ENCODE measurements at regions not wholly inside any gene's neighbourhood (a gene's known extent, or its start where the extent isn't known, plus 50 kb on each side); places are given as distances from the start of the nearest gene placed in this dataset.

DNA sequence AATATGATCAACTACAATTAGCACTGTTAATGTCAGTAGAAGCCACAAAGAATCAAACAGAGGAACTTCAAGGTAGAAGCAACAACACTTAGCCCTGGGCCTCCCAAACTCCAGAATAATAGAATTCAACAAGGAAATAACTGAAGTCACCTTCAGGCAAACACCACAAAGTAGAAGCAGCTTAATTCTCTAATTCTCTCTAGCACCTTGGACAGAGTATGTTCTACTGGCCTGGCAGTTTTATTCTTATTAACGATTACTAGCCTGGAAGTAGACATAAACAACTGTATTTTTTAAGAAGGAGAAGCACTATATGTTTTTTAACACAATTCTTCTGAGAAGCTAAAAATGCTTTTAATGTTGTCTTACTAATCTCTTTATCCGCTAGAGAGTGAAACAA is 911.9 kb downstream of the DTWD2 start:
- Histone ChIP-seq H2BK120ac (ENCODE audit: low read depth, low read length, poor library complexity, severe bottlenecking) (no peak overlapping the region), H3K79me2 (ENCODE audit: insufficient read depth, low read length) (no peaks in the 10 kb centered on the region), H3K4me1 (ENCODE audit: insufficient read depth, low read length) (no peaks in the 10 kb centered on the region), H3K9me3 (ENCODE audit: control insufficient read depth, low read depth, low read length) (no peaks in the 10 kb centered on the region), H2BK15ac (ENCODE audit: low read depth, low read length) (no peak overlapping the region), H3K4me2 (ENCODE audit: insufficient read depth, insufficient read length, low read length) (no peak overlapping the region), H3K27me3 (ENCODE audit: insufficient read depth, low read length) (no peaks in the 10 kb centered on the region), H2BK20ac (ENCODE audit: low read depth, low read length, poor library complexity, severe bottlenecking) (no peak overlapping the region), H2BK12ac (ENCODE audit: insufficient read length, low read depth, low read length) (no peak overlapping the region), H3K18ac (ENCODE audit: insufficient read length, low read depth, low read length) (no peak overlapping the region), H3K23me2 (ENCODE audit: insufficient read length, low read depth, low read length, poor library complexity, severe bottlenecking) (no peaks in the 10 kb centered on the region), H3K79me1 (ENCODE audit: insufficient read depth, low read depth, low read length, poor library complexity, severe bottlenecking) (no peaks in the 10 kb centered on the region), H4K20me1 (ENCODE audit: control insufficient read depth, insufficient read depth, insufficient read length) (no peaks in the 10 kb centered on the region), H2BK5ac (ENCODE audit: insufficient read length, low read length) (no peak overlapping the region), H2AFZ (ENCODE audit: low read length) (no peak overlapping the region), H2AK5ac (ENCODE audit: insufficient read length, low read length) (no peak overlapping the region), H3K23ac (ENCODE audit: insufficient read length, low read depth, low read length) (no peak overlapping the region), H4K5ac (ENCODE audit: insufficient read length, low read depth, low read length) (no peak overlapping the region), H3K27ac (ENCODE audit: insufficient read length, low read depth, low read length) (no peak overlapping the region), H3T11ph (ENCODE audit: low read length) (no peak overlapping the region), H4K8ac (replicated peaks; ENCODE audit: insufficient read length, low read depth, low read length) (no peak overlapping the region), H4K91ac (ENCODE audit: insufficient read length, low read depth, low read length) (no peak overlapping the region), H3K9ac (ENCODE audit: extremely low read depth, insufficient read length, low read length) (no peak overlapping the region), H3K14ac (ENCODE audit: insufficient read depth, low read length) (no peak overlapping the region), H3K4ac (ENCODE audit: low read depth, low read length) (no peak overlapping the region), H3K56ac (ENCODE audit: insufficient read length, low read depth, low read length) (no peak overlapping the region)
- DNase-seq, result no peak
- no peaks in the 10 kb centered on the region; a peak in 1 of 7 replicates for H3K36me3 Mint-ChIP-seq (ENCODE audit: insufficient read depth in 1 of 3, low read depth in 3 of 3)
- no peaks in the 10 kb centered on the region for H3K4me1 Mint-ChIP-seq
- TF ChIP-seq, protein P1, sequence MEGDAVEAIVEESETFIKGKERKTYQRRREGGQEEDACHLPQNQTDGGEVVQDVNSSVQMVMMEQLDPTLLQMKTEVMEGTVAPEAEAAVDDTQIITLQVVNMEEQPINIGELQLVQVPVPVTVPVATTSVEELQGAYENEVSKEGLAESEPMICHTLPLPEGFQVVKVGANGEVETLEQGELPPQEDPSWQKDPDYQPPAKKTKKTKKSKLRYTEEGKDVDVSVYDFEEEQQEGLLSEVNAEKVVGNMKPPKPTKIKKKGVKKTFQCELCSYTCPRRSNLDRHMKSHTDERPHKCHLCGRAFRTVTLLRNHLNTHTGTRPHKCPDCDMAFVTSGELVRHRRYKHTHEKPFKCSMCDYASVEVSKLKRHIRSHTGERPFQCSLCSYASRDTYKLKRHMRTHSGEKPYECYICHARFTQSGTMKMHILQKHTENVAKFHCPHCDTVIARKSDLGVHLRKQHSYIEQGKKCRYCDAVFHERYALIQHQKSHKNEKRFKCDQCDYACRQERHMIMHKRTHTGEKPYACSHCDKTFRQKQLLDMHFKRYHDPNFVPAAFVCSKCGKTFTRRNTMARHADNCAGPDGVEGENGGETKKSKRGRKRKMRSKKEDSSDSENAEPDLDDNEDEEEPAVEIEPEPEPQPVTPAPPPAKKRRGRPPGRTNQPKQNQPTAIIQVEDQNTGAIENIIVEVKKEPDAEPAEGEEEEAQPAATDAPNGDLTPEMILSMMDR (conservative IDR thresholded peaks at IDR 0.05), result no peak
- H3K27me3 Mint-ChIP-seq (ENCODE audit: low read depth), result no peaks in the 10 kb centered on the region; the same call in 1 of the 2 replicates
- H3K27ac Mint-ChIP-seq, result no peak overlapping the region
- H3K9me3 Mint-ChIP-seq, result peaks cover 0 to 3% of the 10 kb centered on the region in 2 experiments; a peak in 1 of 5 replicates
- H3K4me3 Mint-ChIP-seq, result no peak overlapping the region
- no CpG with 5 or more reads among the region's 2 CpGs for WGBS (ENCODE audit: extremely low coverage, insufficient read length, low lambda C conversion rate)
